ENCODE measurements at regions not wholly inside any gene's neighbourhood (a gene's known extent, or its start where the extent isn't known, plus 50 kb on each side); places are given as distances from the start of the nearest gene placed in this dataset.

- Histone ChIP-seq H3K4me3 (ENCODE audit: insufficient read depth, low read depth, low read length, poor library complexity, severe bottlenecking) (no peak overlapping the region), H3K4me1 (ENCODE audit: control insufficient read depth, insufficient read depth, low read length, poor library complexity, severe bottlenecking) (no peaks in the 10 kb centered on the region), H3K27ac (ENCODE audit: insufficient read depth, low read length, poor library complexity, severe bottlenecking) (no peak overlapping the region), H3K36me3 (ENCODE audit: control insufficient read depth, insufficient read depth, low read length) (no peaks in the 10 kb centered on the region), H3K27me3 (replicated peaks; ENCODE audit: control insufficient read depth, insufficient read depth, low read length, poor library complexity, severe bottlenecking) (no peaks in the 10 kb centered on the region), H3K9me3 (ENCODE audit: control insufficient read depth, low read length) (no peaks in the 10 kb centered on the region)
- DNase-seq, result no peak
Measured at GRCh38 chr5:153079396-153079795, 411.1 kb upstream of the GRIA1 start.

DNA sequence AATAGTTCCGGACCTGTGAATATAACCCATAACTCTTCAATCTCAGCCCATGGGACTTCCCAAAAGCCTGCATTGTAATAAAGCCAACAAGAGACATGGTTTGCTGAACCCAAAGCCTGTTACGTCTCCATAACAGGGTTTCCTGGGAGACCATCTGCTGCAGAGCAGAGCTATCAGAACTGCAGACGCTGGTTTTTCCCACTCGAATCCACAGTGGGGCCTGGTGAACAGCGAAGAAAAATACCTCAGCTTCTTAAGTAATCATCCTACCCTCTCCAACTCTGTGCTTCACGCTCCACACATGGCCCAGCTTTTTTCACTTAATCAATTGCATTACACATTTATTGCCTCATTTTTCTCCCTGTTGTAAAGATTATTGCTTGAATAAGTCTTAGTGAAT, 409.5 kb upstream of the GRIA1 start:
- no peaks in the 10 kb centered on the region for H3K9me3 ChIP-seq (ENCODE audit: control insufficient read depth, low read length)
- no peak for DNase-seq
- H3K4me3 ChIP-seq (ENCODE audit: insufficient read depth, low read depth, low read length, poor library complexity, severe bottlenecking), result no peak overlapping the region
- no peaks in the 10 kb centered on the region for H3K27me3 ChIP-seq (replicated peaks; ENCODE audit: control insufficient read depth, insufficient read depth, low read length, poor library complexity, severe bottlenecking)
- no peaks in the 10 kb centered on the region for H3K36me3 ChIP-seq (ENCODE audit: control insufficient read depth, insufficient read depth, low read length)
- no peak overlapping the region for H3K27ac ChIP-seq (ENCODE audit: insufficient read depth, low read length, poor library complexity, severe bottlenecking)
- H3K4me1 ChIP-seq (ENCODE audit: control insufficient read depth, insufficient read depth, low read length, poor library complexity, severe bottlenecking), result no peaks in the 10 kb centered on the region

- H3K4me3 ChIP-seq (ENCODE audit: insufficient read depth, low read depth, low read length, poor library complexity, severe bottlenecking), result no peak overlapping the region
- no peaks in the 10 kb centered on the region for H3K36me3 ChIP-seq (ENCODE audit: control insufficient read depth, insufficient read depth, low read length)
- no peak overlapping the region for H3K27ac ChIP-seq (ENCODE audit: insufficient read depth, low read length, poor library complexity, severe bottlenecking)
- H3K27me3 ChIP-seq (replicated peaks; ENCODE audit: control insufficient read depth, insufficient read depth, low read length, poor library complexity, severe bottlenecking), result no peaks in the 10 kb centered on the region
- H3K9me3 ChIP-seq (ENCODE audit: control insufficient read depth, low read length), result no peaks in the 10 kb centered on the region
- H3K4me1 ChIP-seq (ENCODE audit: control insufficient read depth, insufficient read depth, low read length, poor library complexity, severe bottlenecking), result no peaks in the 10 kb centered on the region
- DNase-seq, result no peak
Measured at GRCh38 chr5:153081385-153081784, 409.1 kb upstream of the GRIA1 start.

DNA sequence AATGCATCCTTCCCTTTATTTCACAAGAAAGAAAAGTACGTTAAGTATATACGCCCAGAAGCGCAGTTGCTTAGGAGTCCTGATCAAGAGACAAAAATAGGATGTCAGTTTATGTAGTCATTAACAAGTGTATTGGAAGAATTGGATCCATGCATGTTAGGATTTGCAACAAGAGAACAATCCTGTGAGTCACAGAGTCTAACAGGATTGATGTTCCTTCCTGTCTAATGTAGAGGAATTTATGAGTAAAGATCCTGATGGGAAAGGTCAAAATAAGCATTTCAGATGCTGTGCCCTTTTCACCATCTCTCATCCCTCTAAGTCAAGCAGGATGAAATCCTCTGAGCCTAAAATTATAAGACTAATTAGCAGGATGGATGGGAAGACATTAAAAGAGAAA, 406.0 kb upstream of the GRIA1 start:
- H3K27me3 ChIP-seq (replicated peaks; ENCODE audit: control insufficient read depth, insufficient read depth, low read length, poor library complexity, severe bottlenecking), result no peaks in the 10 kb centered on the region
- DNase-seq, result no peak
- no peak overlapping the region for H3K27ac ChIP-seq (ENCODE audit: insufficient read depth, low read length, poor library complexity, severe bottlenecking)
- H3K4me1 ChIP-seq (ENCODE audit: control insufficient read depth, insufficient read depth, low read length, poor library complexity, severe bottlenecking), result no peaks in the 10 kb centered on the region
- H3K36me3 ChIP-seq (ENCODE audit: control insufficient read depth, insufficient read depth, low read length), result no peaks in the 10 kb centered on the region
- no peaks in the 10 kb centered on the region for H3K9me3 ChIP-seq (ENCODE audit: control insufficient read depth, low read length)
- H3K4me3 ChIP-seq (ENCODE audit: insufficient read depth, low read depth, low read length, poor library complexity, severe bottlenecking), result no peak overlapping the region

DNA sequence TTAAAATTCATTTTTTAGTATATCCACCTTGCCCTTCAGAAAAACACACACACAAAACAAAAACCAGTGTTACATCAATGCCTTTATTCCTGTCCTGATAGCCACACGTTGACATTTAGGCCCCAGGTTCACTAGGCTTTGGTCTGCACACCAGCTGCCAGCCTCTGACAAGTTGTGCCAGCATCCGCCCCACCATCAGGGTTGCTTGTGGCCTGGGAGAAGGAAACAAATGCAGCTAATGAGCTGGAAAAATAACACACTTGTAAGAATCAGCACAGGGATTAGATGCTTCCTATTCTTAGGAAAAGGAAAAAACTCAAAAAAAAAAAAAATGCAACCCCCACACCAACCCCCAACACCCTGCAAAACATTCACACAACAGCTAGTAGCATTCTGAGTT, 404.0 kb upstream of the GRIA1 start:
- H3K27ac ChIP-seq (ENCODE audit: insufficient read depth, low read length, poor library complexity, severe bottlenecking), result no peak overlapping the region
- no peaks in the 10 kb centered on the region for H3K9me3 ChIP-seq (ENCODE audit: control insufficient read depth, low read length)
- H3K4me1 ChIP-seq (ENCODE audit: control insufficient read depth, insufficient read depth, low read length, poor library complexity, severe bottlenecking), result no peaks in the 10 kb centered on the region
- DNase-seq, result no peak
- no peaks in the 10 kb centered on the region for H3K36me3 ChIP-seq (ENCODE audit: control insufficient read depth, insufficient read depth, low read length)
- no peaks in the 10 kb centered on the region for H3K27me3 ChIP-seq (replicated peaks; ENCODE audit: control insufficient read depth, insufficient read depth, low read length, poor library complexity, severe bottlenecking)
- no peak overlapping the region for H3K4me3 ChIP-seq (ENCODE audit: insufficient read depth, low read depth, low read length, poor library complexity, severe bottlenecking)

DNA sequence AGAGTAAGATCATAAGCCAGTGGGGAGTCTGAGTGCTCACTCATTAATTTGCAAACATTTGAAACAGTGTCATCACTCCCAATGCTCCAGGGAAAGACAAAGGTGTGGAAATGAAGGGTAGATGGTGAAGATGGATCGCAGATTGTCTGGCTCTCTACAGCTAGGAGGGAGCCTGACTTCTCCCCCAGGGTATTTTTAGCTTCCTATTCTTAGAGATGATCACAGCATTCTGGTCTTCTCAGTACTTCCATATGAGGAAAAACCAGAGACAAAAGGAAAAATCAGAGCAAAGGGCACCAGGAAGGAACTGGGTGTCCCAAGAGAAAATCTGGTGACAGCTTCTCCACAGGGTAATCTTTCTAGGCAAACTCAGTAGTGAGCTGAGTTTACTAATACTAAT, 401.9 kb upstream of the GRIA1 start:
- H3K4me3 ChIP-seq (ENCODE audit: insufficient read depth, low read depth, low read length, poor library complexity, severe bottlenecking), result no peak overlapping the region
- no peaks in the 10 kb centered on the region for H3K36me3 ChIP-seq (ENCODE audit: control insufficient read depth, insufficient read depth, low read length)
- H3K27ac ChIP-seq (ENCODE audit: insufficient read depth, low read length, poor library complexity, severe bottlenecking), result no peak overlapping the region
- H3K9me3 ChIP-seq (ENCODE audit: control insufficient read depth, low read length), result no peaks in the 10 kb centered on the region
- H3K27me3 ChIP-seq (replicated peaks; ENCODE audit: control insufficient read depth, insufficient read depth, low read length, poor library complexity, severe bottlenecking), result no peaks in the 10 kb centered on the region
- no peak for DNase-seq
- H3K4me1 ChIP-seq (ENCODE audit: control insufficient read depth, insufficient read depth, low read length, poor library complexity, severe bottlenecking), result no peaks in the 10 kb centered on the region

GRCh38 chr5:153094333-153094732, 396.1 kb upstream of the GRIA1 start:
- H3K4me3 ChIP-seq (ENCODE audit: insufficient read depth, low read depth, low read length, poor library complexity, severe bottlenecking), result no peak overlapping the region
- no peaks in the 10 kb centered on the region for H3K4me1 ChIP-seq (ENCODE audit: control insufficient read depth, insufficient read depth, low read length, poor library complexity, severe bottlenecking)
- no peaks in the 10 kb centered on the region for H3K9me3 ChIP-seq (ENCODE audit: control insufficient read depth, low read length)
- no peaks in the 10 kb centered on the region for H3K27me3 ChIP-seq (replicated peaks; ENCODE audit: control insufficient read depth, insufficient read depth, low read length, poor library complexity, severe bottlenecking)
- H3K36me3 ChIP-seq (ENCODE audit: control insufficient read depth, insufficient read depth, low read length), result no peaks in the 10 kb centered on the region
- no peak overlapping the region for H3K27ac ChIP-seq (ENCODE audit: insufficient read depth, low read length, poor library complexity, severe bottlenecking)
- no peak for DNase-seq

- no peaks in the 10 kb centered on the region for H3K36me3 ChIP-seq (ENCODE audit: control insufficient read depth, insufficient read depth, low read length)
- H3K4me3 ChIP-seq (ENCODE audit: insufficient read depth, low read depth, low read length, poor library complexity, severe bottlenecking), result no peak overlapping the region
- no peaks in the 10 kb centered on the region for H3K4me1 ChIP-seq (ENCODE audit: control insufficient read depth, insufficient read depth, low read length, poor library complexity, severe bottlenecking)
- H3K27me3 ChIP-seq (replicated peaks; ENCODE audit: control insufficient read depth, insufficient read depth, low read length, poor library complexity, severe bottlenecking), result no peaks in the 10 kb centered on the region
- no peak overlapping the region for H3K27ac ChIP-seq (ENCODE audit: insufficient read depth, low read length, poor library complexity, severe bottlenecking)
- no peak for DNase-seq
- no peaks in the 10 kb centered on the region for H3K9me3 ChIP-seq (ENCODE audit: control insufficient read depth, low read length)
Measured at GRCh38 chr5:153096381-153096780, 394.1 kb upstream of the GRIA1 start.

- no peak for DNase-seq
- H3K36me3 ChIP-seq (ENCODE audit: control insufficient read depth, insufficient read depth, low read length), result no peaks in the 10 kb centered on the region
- H3K27ac ChIP-seq (ENCODE audit: insufficient read depth, low read length, poor library complexity, severe bottlenecking), result no peak overlapping the region
- H3K9me3 ChIP-seq (ENCODE audit: control insufficient read depth, low read length), result no peaks in the 10 kb centered on the region
- H3K27me3 ChIP-seq (replicated peaks; ENCODE audit: control insufficient read depth, insufficient read depth, low read length, poor library complexity, severe bottlenecking), result no peaks in the 10 kb centered on the region
- no peaks in the 10 kb centered on the region for H3K4me1 ChIP-seq (ENCODE audit: control insufficient read depth, insufficient read depth, low read length, poor library complexity, severe bottlenecking)
- H3K4me3 ChIP-seq (ENCODE audit: insufficient read depth, low read depth, low read length, poor library complexity, severe bottlenecking), result no peak overlapping the region
Measured at GRCh38 chr5:153099328-153099727, 391.1 kb upstream of the GRIA1 start.

GRCh38 chr5:153101235-153102180, 389.0 kb upstream of the GRIA1 start:
- no peak for DNase-seq
- no peak overlapping the region for H3K4me3 ChIP-seq (ENCODE audit: insufficient read depth, low read depth, low read length, poor library complexity, severe bottlenecking)
- H3K4me1 ChIP-seq (ENCODE audit: control insufficient read depth, insufficient read depth, low read length, poor library complexity, severe bottlenecking), result no peaks in the 10 kb centered on the region
- H3K27ac ChIP-seq (ENCODE audit: insufficient read depth, low read length, poor library complexity, severe bottlenecking), result no peak overlapping the region
- H3K9me3 ChIP-seq (ENCODE audit: control insufficient read depth, low read length), result no peaks in the 10 kb centered on the region
- no peaks in the 10 kb centered on the region for H3K27me3 ChIP-seq (replicated peaks; ENCODE audit: control insufficient read depth, insufficient read depth, low read length, poor library complexity, severe bottlenecking)
- H3K36me3 ChIP-seq (ENCODE audit: control insufficient read depth, insufficient read depth, low read length), result no peaks in the 10 kb centered on the region

Measured in effector memory CD4-positive, alpha-beta T cell (primary cell).